GM23248 (cell line): ENCODE measurements at regions not wholly inside any gene's neighbourhood (a gene's known extent, or its start where the extent isn't known, plus 50 kb on each side); places are given as distances from the start of the nearest gene placed in this dataset.

Experiments
- DNase-seq: peaks from one replicate; pipeline ENCODE4 v3.0.0-alpha.2; 2015
- H2AFZ ChIP-seq: fragments of 200-600 bp; sonication (generic); 2 replicates; pipeline ENCODE4 v1.6.1; 2016; ENCODE audit warnings: antibody characterized with exemption
- H3F3A ChIP-seq: fragments of 200-600 bp; sonication (generic); 2 replicates; pipeline ENCODE4 v1.6.1; 2016; ENCODE audit warnings: mild to moderate bottlenecking, antibody characterized with exemption, mixed run types; ENCODE audit not compliant: insufficient read depth
- H3K27ac ChIP-seq: fragments of 200-600 bp; sonication (generic); 2 replicates; pipeline ENCODE4 v1.5.1; 2016; ENCODE audit warnings: mild to moderate bottlenecking
- H3K27me3 ChIP-seq: fragments of 200-600 bp; sonication (generic); replicated peaks from 2 replicates; pipeline ENCODE4 v1.6.1; 2016; ENCODE audit warnings: mild to moderate bottlenecking; ENCODE audit not compliant: insufficient read depth
- H3K36me3 ChIP-seq: fragments of 200-600 bp; sonication (generic); 2 replicates; pipeline ENCODE4 v1.6.1; 2016; ENCODE audit warnings: low read depth, mild to moderate bottlenecking
- H3K4me1 ChIP-seq: fragments of 200-600 bp; sonication (generic); 2 replicates; pipeline ENCODE4 v1.6.1; 2016; ENCODE audit warnings: mild to moderate bottlenecking; ENCODE audit not compliant: insufficient read depth
- H3K4me2 ChIP-seq: fragments of 200-600 bp; sonication (generic); one replicate; pipeline ENCODE4 v1.6.1; 2016; ENCODE audit warnings: mild to moderate bottlenecking; ENCODE audit not compliant: unreplicated experiment
- H3K4me3 ChIP-seq: fragments of 200-600 bp; sonication (generic); 2 replicates; pipeline ENCODE4 v1.5.1; 2016; ENCODE audit warnings: mild to moderate bottlenecking
- H3K79me2 ChIP-seq: fragments of 200-600 bp; sonication (generic); 2 replicates; pipeline ENCODE4 v1.6.1; 2016; ENCODE audit warnings: mild to moderate bottlenecking; ENCODE audit not compliant: insufficient read depth
- H3K9ac ChIP-seq: fragments of 200-600 bp; sonication (generic); 2 replicates; pipeline ENCODE4 v1.6.1; 2016; ENCODE audit warnings: mild to moderate bottlenecking
- H3K9me2 ChIP-seq: fragments of 200-600 bp; sonication (generic); 2 replicates; pipeline ENCODE4 v1.6.1; 2016; ENCODE audit warnings: mixed run types, mild to moderate bottlenecking, moderate library complexity; ENCODE audit not compliant: insufficient read depth
- H3K9me3 ChIP-seq: fragments of 200-600 bp; sonication (generic); one replicate; pipeline ENCODE4 v1.6.1; 2017; ENCODE audit warnings: low read depth
- H4K20me1 ChIP-seq: fragments of 200-600 bp; sonication (generic); 2 replicates; pipeline ENCODE4 v1.6.0; 2016; ENCODE audit not compliant: insufficient read depth
- EZH2 ChIP-seq: fragments of 200-600 bp; sonication (generic); IDR thresholded peaks from 2 replicates; pipeline ENCODE4 v1.6.1; 2018; ENCODE audit warnings: antibody characterized with exemption, mild to moderate bottlenecking; ENCODE audit not compliant: insufficient read depth, poor library complexity, severe bottlenecking
- EZH2phosphoT487 ChIP-seq: fragments of 200-600 bp; sonication (generic); IDR thresholded peaks from 2 replicates; pipeline ENCODE4 v1.6.1; 2018; ENCODE audit warnings: antibody characterized with exemption, moderate library complexity, mild to moderate bottlenecking, low read depth; ENCODE audit not compliant: insufficient read depth
- WGBS, 2 experiments: methylation state at CpG; one replicate each; pipeline ENCODE4 v1.1.6; 2015 to 2017; ENCODE audit warnings: low lambda C conversion rate in 2 of 2, low coverage in 1 of 2; ENCODE audit errors: missing lambda C conversion rate in 2 of 2; 5-methylcytosine and 5-hydroxymethylcytosine counted together
- in situ Hi-C: fragments of 300-500 bp; cut with MboI; formaldehyde crosslinking; loops from 2 replicates; pipeline ENCODE4 v1.15.0; 2020

GRCh38 chr13:91097269-91097668, 250.2 kb upstream of the MIR17HG start:
- Histone ChIP-seq H3K9ac (no peak overlapping the region), H3K4me1 (no peaks in the 10 kb centered on the region), H3K4me2 (no peak overlapping the region), H3K9me3 (peaks cover 2% of the 10 kb centered on the region), H3F3A (no peaks in the 10 kb centered on the region), H3K79me2 (no peaks in the 10 kb centered on the region), H3K27me3 (no peaks in the 10 kb centered on the region), H3K27ac (no peak overlapping the region), H4K20me1 (no peaks in the 10 kb centered on the region), H3K36me3 (no peaks in the 10 kb centered on the region), H2AFZ (no peak overlapping the region), H3K9me2 (no peaks in the 10 kb centered on the region), H3K4me3 (no peak overlapping the region)
- in situ Hi-C loops: no loop called here
- no peak for TF ChIP-seq EZH2phosphoT487
- TF ChIP-seq EZH2: no peak
- 22 to 31% methylated on average over 5 of the region's 5 CpGs for WGBS, 2 experiments
- DNase-seq: no peak

- Histone ChIP-seq H3K27me3 (no peaks in the 10 kb centered on the region), H2AFZ (no peak overlapping the region), H3K4me3 (no peak overlapping the region), H3F3A (no peaks in the 10 kb centered on the region), H3K4me1 (no peaks in the 10 kb centered on the region), H3K36me3 (no peaks in the 10 kb centered on the region), H3K4me2 (no peak overlapping the region), H3K9ac (no peak overlapping the region), H3K79me2 (no peaks in the 10 kb centered on the region), H3K9me2 (no peaks in the 10 kb centered on the region), H3K27ac (no peak overlapping the region), H4K20me1 (no peaks in the 10 kb centered on the region), H3K9me3 (peaks cover 5% of the 10 kb centered on the region)
- WGBS, 2 experiments: 14 to 23% methylated on average over 1 of the region's 1 CpG
- DNase-seq: no peak
- no peak for TF ChIP-seq EZH2
- no peak for TF ChIP-seq EZH2phosphoT487
- in situ Hi-C loops: no loop called here
These were observed 247.6 kb upstream of the MIR17HG start for GRCh38 chr13:91099877-91100276.

DNA sequence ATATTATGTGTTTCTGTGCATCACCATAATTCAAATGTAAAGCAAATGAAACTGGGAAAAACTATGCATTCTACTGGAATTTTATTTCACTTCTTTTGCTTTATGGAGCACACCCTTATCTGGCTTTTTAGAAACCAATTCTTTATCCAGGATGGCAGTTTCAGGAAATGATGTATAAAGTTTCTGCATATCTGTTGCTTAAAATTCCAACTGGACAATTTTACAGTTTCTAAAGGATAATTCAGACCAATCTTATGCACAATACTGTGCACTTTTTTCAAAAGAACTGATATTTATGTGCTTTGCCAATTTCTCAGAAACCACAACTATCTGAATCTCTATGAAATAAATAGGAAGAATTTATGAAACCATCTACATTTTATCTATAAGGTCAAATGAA, 246.5 kb upstream of the MIR17HG start:
- no peak overlapping the region for H2AFZ ChIP-seq
- TF ChIP-seq EZH2 (no peak), EZH2phosphoT487 (no peak)
- no peak for DNase-seq
- H3K4me2 ChIP-seq: no peak overlapping the region
- no peaks in the 10 kb centered on the region for H3K27me3 ChIP-seq
- no peaks in the 10 kb centered on the region for H3K9me2 ChIP-seq
- peaks cover 5% of the 10 kb centered on the region for H3K9me3 ChIP-seq
- H3K4me1 ChIP-seq: no peaks in the 10 kb centered on the region
- no peaks in the 10 kb centered on the region for H3K79me2 ChIP-seq
- no peak overlapping the region for H3K4me3 ChIP-seq
- in situ Hi-C loops: no loop called here
- H3K27ac ChIP-seq: no peak overlapping the region
- no peaks in the 10 kb centered on the region for H4K20me1 ChIP-seq
- H3K36me3 ChIP-seq: no peaks in the 10 kb centered on the region
- no peaks in the 10 kb centered on the region for H3F3A ChIP-seq
- H3K9ac ChIP-seq: no peak overlapping the region

GRCh38 chr13:91101381-91101780, 246.1 kb upstream of the MIR17HG start:
- Histone ChIP-seq H3K4me2 (no peak overlapping the region), H3K27ac (no peak overlapping the region), H3K9ac (no peak overlapping the region), H3K9me3 (peaks cover 5% of the 10 kb centered on the region), H3K79me2 (no peaks in the 10 kb centered on the region), H3K4me1 (no peaks in the 10 kb centered on the region), H3K36me3 (no peaks in the 10 kb centered on the region), H3F3A (no peaks in the 10 kb centered on the region), H3K9me2 (no peaks in the 10 kb centered on the region), H4K20me1 (no peaks in the 10 kb centered on the region), H3K4me3 (no peak overlapping the region), H3K27me3 (no peaks in the 10 kb centered on the region), H2AFZ (no peak overlapping the region)
- TF ChIP-seq EZH2 (no peak), EZH2phosphoT487 (no peak)
- in situ Hi-C loops: no loop called here
- no peak for DNase-seq
- WGBS, 2 experiments: 7 to 9% methylated on average over 2 of the region's 2 CpGs

DNA sequence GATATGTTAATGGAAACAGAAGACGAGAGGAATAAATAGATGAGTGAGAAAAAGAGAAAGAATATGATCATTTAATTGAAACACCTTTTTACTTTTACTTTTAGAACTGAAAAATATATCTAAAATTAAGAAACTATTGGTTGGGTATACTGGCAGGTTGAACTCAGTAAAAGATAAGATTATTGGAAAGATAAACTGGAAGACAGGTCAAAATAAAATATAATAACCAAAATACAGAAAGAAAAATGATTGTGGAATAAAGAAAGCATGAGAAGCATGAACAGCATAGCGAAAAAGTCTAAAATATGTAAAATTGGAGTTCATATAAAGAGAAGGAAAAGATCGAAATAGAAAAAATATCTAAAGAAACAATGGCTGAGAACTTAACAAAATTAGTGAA, 242.2 kb upstream of the MIR17HG start:
- no peaks in the 10 kb centered on the region for H3K36me3 ChIP-seq
- no peak overlapping the region for H3K27ac ChIP-seq
- in situ Hi-C loops: no loop called here
- TF ChIP-seq EZH2: no peak
- no peak for TF ChIP-seq EZH2phosphoT487
- no peaks in the 10 kb centered on the region for H4K20me1 ChIP-seq
- H3K4me3 ChIP-seq: no peak overlapping the region
- no peak for DNase-seq
- no peak overlapping the region for H2AFZ ChIP-seq
- H3K27me3 ChIP-seq: no peaks in the 10 kb centered on the region
- peaks cover 5% of the 10 kb centered on the region for H3K9me3 ChIP-seq
- no peaks in the 10 kb centered on the region for H3K9me2 ChIP-seq
- H3K9ac ChIP-seq: no peak overlapping the region
- WGBS, 2 experiments: 11 to 14% methylated on average over 3 of the region's 3 CpGs
- no peaks in the 10 kb centered on the region for H3K4me1 ChIP-seq
- H3K79me2 ChIP-seq: no peaks in the 10 kb centered on the region
- no peak overlapping the region for H3K4me2 ChIP-seq
- no peaks in the 10 kb centered on the region for H3F3A ChIP-seq
